ENCODE measurements at regions not wholly inside any gene's neighbourhood (a gene's known extent, or its start where the extent isn't known, plus 50 kb on each side); places are given as distances from the start of the nearest gene placed in this dataset.

GRCh38 chr6:150740453-150740852 is 125.0 kb upstream of the MTHFD1L start:
- TF ChIP-seq EZH2 (IDR thresholded peaks at IDR 0.05; ENCODE audit: borderline replicate concordance, low read length): no peak
- no peak for TF ChIP-seq CTCF (IDR thresholded peaks at IDR 0.05; ENCODE audit: low read length)
